HG02884 (cell line): ENCODE measurements at regions not wholly inside any gene's neighbourhood (a gene's known extent, or its start where the extent isn't known, plus 50 kb on each side); places are given as distances from the start of the nearest gene placed in this dataset.
"Not testable (repeated sequence)": the region's sequence is repeated elsewhere in the genome, so short reads cannot be mapped to it uniquely, and the experiment has no call there.

Source experiments
- ATAC-seq: cut with Tn5 transposase; IDR thresholded peaks from one replicate; pipeline ENCODE4 v1.9.1; 2021; ENCODE audit warnings: mild to moderate bottlenecking, moderate library complexity; ENCODE audit not compliant: unreplicated experiment

GRCh38 chr17:33560165-33560564 is 267.1 kb upstream of the ASIC2 start:
- no peak for ATAC-seq

- ATAC-seq = no peak
Measured at GRCh38 chr17:33560871-33561270, 267.8 kb upstream of the ASIC2 start.

- ATAC-seq = no peak
Measured at GRCh38 chr17:33561569-33562334, 268.7 kb upstream of the ASIC2 start.

- ATAC-seq = no peak
Measured at GRCh38 chr17:33562792-33563191, 269.7 kb upstream of the ASIC2 start.

GRCh38 chr17:33564146-33564545 is 271.1 kb upstream of the ASIC2 start:
- no peak for ATAC-seq

GRCh38 chr17:33567223-33567622 is 274.1 kb upstream of the ASIC2 start:
- ATAC-seq = no peak

- ATAC-seq = no peak
Measured at GRCh38 chr17:33572615-33573014, 279.5 kb upstream of the ASIC2 start.

- ATAC-seq = no peak
Measured at GRCh38 chr17:33574942-33575445, 281.9 kb upstream of the ASIC2 start.

GRCh38 chr17:33579740-33580139 is 286.6 kb upstream of the ASIC2 start:
- ATAC-seq = not testable (repeated sequence)

- ATAC-seq = no peak
Measured at GRCh38 chr17:33580215-33580614, 287.1 kb upstream of the ASIC2 start.

GRCh38 chr17:33582661-33583060 is 289.6 kb upstream of the ASIC2 start:
- ATAC-seq = no peak

GRCh38 chr17:33583518-33584417 is 290.7 kb upstream of the ASIC2 start:
- no peak for ATAC-seq

GRCh38 chr17:33593991-33594390 is 300.9 kb upstream of the ASIC2 start:
- no peak for ATAC-seq

GRCh38 chr17:33595828-33596227 is 302.7 kb upstream of the ASIC2 start:
- no peak for ATAC-seq

- ATAC-seq = no peak
Measured at GRCh38 chr17:33596899-33597298, 303.8 kb upstream of the ASIC2 start.

GRCh38 chr17:33598797-33599196 is 305.7 kb upstream of the ASIC2 start:
- ATAC-seq = no peak

GRCh38 chr17:33602981-33603380 is 309.9 kb upstream of the ASIC2 start:
- no peak for ATAC-seq

- ATAC-seq = no peak
Measured at GRCh38 chr17:33603789-33604188, 310.7 kb upstream of the ASIC2 start.

GRCh38 chr17:33611532-33611931 is 318.4 kb upstream of the ASIC2 start:
- no peak for ATAC-seq

- ATAC-seq = no peak
Measured at GRCh38 chr17:33615861-33616260, 322.8 kb upstream of the ASIC2 start.

GRCh38 chr17:33623841-33624240 is 330.7 kb upstream of the ASIC2 start:
- no peak for ATAC-seq
